Tibial nerve (tissue), 4 donors: ENCODE measurements at regions not wholly inside any gene's neighbourhood (a gene's known extent, or its start where the extent isn't known, plus 50 kb on each side); places are given as distances from the start of the nearest gene placed in this dataset.

Source experiments
- DNase-seq, 2 donors: peaks; one replicate each; pipeline ENCODE4 v3.0.0-alpha.2; 2019; ENCODE audit warnings: low spot score in 2 of 2
- H3K27ac ChIP-seq, 4 donors: fragments of 200-600 bp; sonication (generic) in 3 of 4; one replicate each; pipeline ENCODE4 v1.5.1; 2017 to 2019; ENCODE audit warnings: mild to moderate bottlenecking in 1 of 4
- H3K27me3 ChIP-seq, 2 donors: fragments of 200-600 bp; sonication (generic) in 1 of 2; one replicate each; pipeline versions ENCODE4 v1.5.1 to v1.6.0; 2017 to 2019
- H3K36me3 ChIP-seq, 3 donors: fragments of 200-600 bp; sonication (generic); one replicate each; pipeline ENCODE4 v1.5.1; 2018 to 2019
- H3K4me1 ChIP-seq, 4 donors: fragments of 200-600 bp; sonication (generic) in 3 of 4; one replicate each; pipeline ENCODE4 v1.5.1; 2017 to 2019
- H3K4me3 ChIP-seq, 4 donors: fragments of 200-600 bp; sonication (generic) in 3 of 4; one replicate each; pipeline ENCODE4 v1.5.1; 2017 to 2019; ENCODE audit warnings: mild to moderate bottlenecking in 1 of 4, moderate library complexity in 1 of 4
- H3K9me3 ChIP-seq, 4 donors: fragments of 200-600 bp; sonication (generic) in 3 of 4; one replicate each; pipeline ENCODE4 v1.5.1; 2017 to 2019
- EP300 ChIP-seq, 2 donors: sonication (generic); formaldehyde crosslinking; IDR thresholded peaks; one replicate each; pipeline ENCODE4 v1.6.1; 2017; ENCODE audit warnings: antibody characterized with exemption in 2 of 2, mild to moderate bottlenecking in 1 of 2
- POLR2A ChIP-seq, 2 donors: fragments of 450-650 bp; IDR thresholded peaks; one replicate each; pipeline ENCODE4 v1.6.1; 2017; ENCODE audit warnings: antibody characterized with exemption in 2 of 2, mild to moderate bottlenecking in 2 of 2, moderate library complexity in 2 of 2
- WGBS, 2 donors: methylation state at CpG; one replicate each; pipeline ENCODE4 v1.1.5; 2018; 5-methylcytosine and 5-hydroxymethylcytosine counted together
- TF ChIP-seq, protein P1 (sequence below), 5 experiments: fragments of 200-600 bp in 3 of 5; fragments of 450-650 bp in 2 of 5; sonication (generic) in 3 of 5; IDR thresholded peaks; one replicate each; pipeline ENCODE4 v1.5.1; 2016 to 2019; ENCODE audit warnings: antibody characterized with exemption in 5 of 5, mild to moderate bottlenecking in 3 of 5, moderate library complexity in 2 of 5

GRCh38 chr1:221023482-221023881 lies 144.2 kb downstream of the HLX start:
- Histone ChIP-seq H3K9me3 (no peaks in the 10 kb centered on the region), H3K27ac (no peak overlapping the region), H3K4me3 (no peak overlapping the region), H3K27me3 (no peaks in the 10 kb centered on the region), H3K36me3 (no peaks in the 10 kb centered on the region), H3K4me1 (no peaks in the 10 kb centered on the region)
- TF ChIP-seq, protein P1, sequence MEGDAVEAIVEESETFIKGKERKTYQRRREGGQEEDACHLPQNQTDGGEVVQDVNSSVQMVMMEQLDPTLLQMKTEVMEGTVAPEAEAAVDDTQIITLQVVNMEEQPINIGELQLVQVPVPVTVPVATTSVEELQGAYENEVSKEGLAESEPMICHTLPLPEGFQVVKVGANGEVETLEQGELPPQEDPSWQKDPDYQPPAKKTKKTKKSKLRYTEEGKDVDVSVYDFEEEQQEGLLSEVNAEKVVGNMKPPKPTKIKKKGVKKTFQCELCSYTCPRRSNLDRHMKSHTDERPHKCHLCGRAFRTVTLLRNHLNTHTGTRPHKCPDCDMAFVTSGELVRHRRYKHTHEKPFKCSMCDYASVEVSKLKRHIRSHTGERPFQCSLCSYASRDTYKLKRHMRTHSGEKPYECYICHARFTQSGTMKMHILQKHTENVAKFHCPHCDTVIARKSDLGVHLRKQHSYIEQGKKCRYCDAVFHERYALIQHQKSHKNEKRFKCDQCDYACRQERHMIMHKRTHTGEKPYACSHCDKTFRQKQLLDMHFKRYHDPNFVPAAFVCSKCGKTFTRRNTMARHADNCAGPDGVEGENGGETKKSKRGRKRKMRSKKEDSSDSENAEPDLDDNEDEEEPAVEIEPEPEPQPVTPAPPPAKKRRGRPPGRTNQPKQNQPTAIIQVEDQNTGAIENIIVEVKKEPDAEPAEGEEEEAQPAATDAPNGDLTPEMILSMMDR (IDR thresholded peaks at IDR 0.05): no peak
- TF ChIP-seq EP300 (IDR thresholded peaks at IDR 0.05) (no peak), POLR2A (IDR thresholded peaks at IDR 0.05) (no peak)
- no peak for DNase-seq
- WGBS, 2 donors: 90 to 94% methylated on average over 5 of the region's 5 CpGs

DNA sequence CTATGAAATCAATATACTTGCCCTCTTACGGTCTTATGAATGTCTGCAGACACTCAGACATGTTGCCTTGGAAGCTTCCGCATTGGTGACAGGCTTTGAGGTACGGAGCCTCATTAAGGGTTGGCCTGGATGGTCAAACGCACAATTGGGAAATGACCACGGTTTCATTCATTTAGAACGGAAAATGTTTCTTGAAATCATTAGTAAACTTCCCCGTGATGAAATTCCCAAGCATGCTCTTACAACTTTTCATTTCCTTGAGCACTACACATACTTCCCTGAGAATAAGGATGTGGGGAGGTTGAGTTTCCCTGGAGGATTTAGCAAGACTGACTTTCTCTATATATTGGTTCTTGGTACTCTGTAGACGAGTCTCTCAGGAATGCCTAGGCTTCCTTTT lies 146.3 kb downstream of the HLX start:
- H3K27me3 ChIP-seq: no peaks in the 10 kb centered on the region
- H3K9me3 ChIP-seq: no peaks in the 10 kb centered on the region
- no peak for DNase-seq
- H3K27ac ChIP-seq: no peak overlapping the region
- no peaks in the 10 kb centered on the region for H3K4me1 ChIP-seq
- 76 to 82% methylated on average over 8 of the region's 8 CpGs for WGBS, 2 donors
- TF ChIP-seq, protein P1 (IDR thresholded peaks at IDR 0.05): no peak
- no peak for TF ChIP-seq POLR2A (IDR thresholded peaks at IDR 0.05)
- no peak for TF ChIP-seq EP300 (IDR thresholded peaks at IDR 0.05)
- H3K4me3 ChIP-seq: no peak overlapping the region
- H3K36me3 ChIP-seq: no peaks in the 10 kb centered on the region

- no peaks in the 10 kb centered on the region for H3K36me3 ChIP-seq
- no peak for DNase-seq
- H3K4me1 ChIP-seq: no peaks in the 10 kb centered on the region
- no peak overlapping the region for H3K4me3 ChIP-seq
- H3K27ac ChIP-seq: no peak overlapping the region
- no peaks in the 10 kb centered on the region for H3K9me3 ChIP-seq
- H3K27me3 ChIP-seq: no peaks in the 10 kb centered on the region
- WGBS, 2 donors: 74 to 85% methylated on average over 4 of the region's 4 CpGs
- TF ChIP-seq POLR2A (IDR thresholded peaks at IDR 0.05) (no peak), EP300 (IDR thresholded peaks at IDR 0.05) (no peak)
- TF ChIP-seq, protein P1 (IDR thresholded peaks at IDR 0.05): no peak
Observed at GRCh38 chr1:221025956-221026355, 146.7 kb downstream of the HLX start.

- H3K4me1 ChIP-seq: no peaks in the 10 kb centered on the region
- H3K27ac ChIP-seq: no peak overlapping the region
- TF ChIP-seq EP300 (IDR thresholded peaks at IDR 0.05) (no peak), POLR2A (IDR thresholded peaks at IDR 0.05) (no peak)
- TF ChIP-seq, protein P1 (IDR thresholded peaks at IDR 0.05): no peak
- H3K4me3 ChIP-seq: no peak overlapping the region
- no peaks in the 10 kb centered on the region for H3K36me3 ChIP-seq
- no peaks in the 10 kb centered on the region for H3K27me3 ChIP-seq
- no peaks in the 10 kb centered on the region for H3K9me3 ChIP-seq
- DNase-seq: no peak
- 25 to 41% methylated on average over 5 of the region's 5 CpGs for WGBS, 2 donors
Observed at GRCh38 chr1:221029981-221030649, 150.9 kb downstream of the HLX start.

DNA sequence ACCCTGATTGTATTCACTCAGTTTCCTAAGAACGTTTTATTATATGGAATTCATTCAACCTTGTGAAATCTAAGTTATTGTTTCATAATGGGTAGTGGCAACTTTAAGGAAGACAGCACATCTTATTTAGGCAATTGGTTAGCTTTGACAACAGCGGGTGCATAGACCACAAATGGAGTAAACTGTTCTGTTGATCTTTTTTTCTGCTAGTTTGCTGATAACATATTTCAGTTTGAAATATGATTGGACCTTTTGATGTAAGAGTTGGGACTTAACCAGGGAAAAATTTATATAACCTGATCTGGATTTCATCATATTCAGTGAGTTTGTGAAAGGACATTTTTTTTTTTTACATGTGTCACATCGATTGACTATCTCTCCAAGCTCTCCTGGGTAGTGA lies 151.7 kb downstream of the HLX start:
- no peak for DNase-seq
- TF ChIP-seq EP300 (IDR thresholded peaks at IDR 0.05) (no peak), POLR2A (IDR thresholded peaks at IDR 0.05) (no peak)
- TF ChIP-seq, protein P1 (IDR thresholded peaks at IDR 0.05): no peak
- Histone ChIP-seq H3K4me3 (no peak overlapping the region), H3K4me1 (no peaks in the 10 kb centered on the region), H3K9me3 (no peaks in the 10 kb centered on the region), H3K27ac (no peak overlapping the region), H3K27me3 (no peaks in the 10 kb centered on the region), H3K36me3 (no peaks in the 10 kb centered on the region)
- 78 to 83% methylated on average over 3 of the region's 3 CpGs for WGBS, 2 donors
